CD4-positive, alpha-beta T cell treated with Interleukin-1 beta for 1 hour (primary cell): ENCODE measurements at regions not wholly inside any gene's neighbourhood (a gene's known extent, or its start where the extent isn't known, plus 50 kb on each side); places are given as distances from the start of the nearest gene placed in this dataset.
"Not testable (repeated sequence)": the region's sequence is repeated elsewhere in the genome, so short reads cannot be mapped to it uniquely, and the experiment has no call there.

Experiments used
- DNase-seq, 2 donors: peaks; one replicate each; pipeline ENCODE4 v3.0.0-alpha.2; 2020 to 2022

GRCh38 chr9:90188656-90189055, 454.0 kb downstream of the DIRAS2 start:
- DNase-seq, result no peak

- peak in 1 of 2 donors; percentile 17 for DNase-seq
Observed at GRCh38 chr9:90189306-90189705, 453.3 kb downstream of the DIRAS2 start.

- peak; percentile 41 to 56 for DNase-seq
Observed at GRCh38 chr9:90192465-90192864, 450.2 kb downstream of the DIRAS2 start.

- no peak for DNase-seq
Observed at GRCh38 chr9:90198956-90199355, 443.7 kb downstream of the DIRAS2 start.

- DNase-seq, result no peak
Observed at GRCh38 chr9:90201766-90202165, 440.9 kb downstream of the DIRAS2 start.

- DNase-seq, result no peak
Observed at GRCh38 chr9:90204128-90204831, 438.3 kb downstream of the DIRAS2 start.

GRCh38 chr9:90213045-90213444, 429.6 kb downstream of the DIRAS2 start:
- not testable (repeated sequence) for DNase-seq

- DNase-seq, result peak; percentile 25 to 33
Observed at GRCh38 chr9:90219548-90220118, 423.0 kb downstream of the DIRAS2 start.

- not testable (repeated sequence) for DNase-seq
Observed at GRCh38 chr9:90221899-90222298, 420.7 kb downstream of the DIRAS2 start.

- DNase-seq, result peak; percentile 68
Observed at GRCh38 chr9:90226839-90227338, 415.7 kb downstream of the DIRAS2 start.

GRCh38 chr9:90233081-90233480, 409.5 kb downstream of the DIRAS2 start:
- not testable (repeated sequence) for DNase-seq

- no peak for DNase-seq
Observed at GRCh38 chr9:90240541-90240940, 402.1 kb downstream of the DIRAS2 start.

- DNase-seq, result no peak
Observed at GRCh38 chr9:90245661-90246060, 397.0 kb downstream of the DIRAS2 start.

- DNase-seq, result no peak
Observed at GRCh38 chr9:90249094-90249493, 393.5 kb downstream of the DIRAS2 start.

- DNase-seq, result no peak
Observed at GRCh38 chr9:90251316-90251715, 391.3 kb downstream of the DIRAS2 start.

- no peak for DNase-seq
Observed at GRCh38 chr9:90256345-90256744, 386.3 kb downstream of the DIRAS2 start.

- no peak for DNase-seq
Observed at GRCh38 chr9:90259311-90260246, 383.0 kb downstream of the DIRAS2 start.

- no peak for DNase-seq
Observed at GRCh38 chr9:90261698-90262097, 380.9 kb downstream of the DIRAS2 start.

GRCh38 chr9:90268613-90269012, 374.0 kb downstream of the DIRAS2 start:
- DNase-seq, result no peak

- DNase-seq, result no peak
Observed at GRCh38 chr9:90271707-90272106, 370.9 kb downstream of the DIRAS2 start.

- no peak for DNase-seq
Observed at GRCh38 chr9:90274725-90275124, 367.9 kb downstream of the DIRAS2 start.

- no peak for DNase-seq
Observed at GRCh38 chr9:90285946-90286345, 356.7 kb downstream of the DIRAS2 start.

- peak; percentile 1 for DNase-seq
Observed at GRCh38 chr9:90287567-90288274, 354.9 kb downstream of the DIRAS2 start.
